SU-DHL-6 (cell line): ENCODE measurements at regions not wholly inside any gene's neighbourhood (a gene's known extent, or its start where the extent isn't known, plus 50 kb on each side); places are given as distances from the start of the nearest gene placed in this dataset.

Experiments used
- H2AFZ ChIP-seq: fragments of 200-600 bp; sonication (generic); 2 replicates; pipeline ENCODE4 v1.6.1; 2014; ENCODE audit warnings: low read depth, mild to moderate bottlenecking, moderate library complexity, mixed read lengths, antibody characterized with exemption, low read length; ENCODE audit not compliant: severe bottlenecking
- H3F3A ChIP-seq: fragments of 200-600 bp; shearing (Covaris generic); 2 replicates; pipeline ENCODE4 v1.6.0; 2016; ENCODE audit warnings: antibody characterized with exemption, mild to moderate bottlenecking; ENCODE audit not compliant: insufficient read depth
- H3K27ac ChIP-seq: fragments of 200-600 bp; sonication (generic); 2 replicates; pipeline ENCODE4 v1.5.1; 2016; ENCODE audit warnings: low read depth, mild to moderate bottlenecking, low read length, moderate library complexity, mixed read lengths
- H3K27me3 ChIP-seq: fragments of 200-600 bp; sonication (generic), shearing (Covaris generic); 2 replicates; pipeline ENCODE4 v1.6.0; 2014; ENCODE audit warnings: mild to moderate bottlenecking, low read length
- H3K36me3 ChIP-seq: fragments of 200-600 bp; sonication (generic); 2 replicates; pipeline ENCODE4 v1.6.1; 2014; ENCODE audit warnings: mild to moderate bottlenecking, low read length, mixed read lengths
- H3K4me2 ChIP-seq: fragments of 300-600, 200-600 bp; shearing (Covaris generic), sonication (generic); 2 replicates; pipeline ENCODE4 v1.6.0; 2014; ENCODE audit warnings: low read length, low read depth, mild to moderate bottlenecking; ENCODE audit not compliant: poor library complexity, severe bottlenecking
- H3K4me3 ChIP-seq: fragments of 200-600 bp; sonication (generic); 2 replicates; pipeline ENCODE4 v1.5.1; 2014; ENCODE audit warnings: antibody characterized with exemption, low read length, mild to moderate bottlenecking, mixed read lengths; ENCODE audit not compliant: insufficient read depth, poor library complexity, severe bottlenecking
- H3K79me2 ChIP-seq: fragments of 200-600 bp; sonication (generic); 2 replicates; pipeline ENCODE4 v1.6.1; 2014; ENCODE audit warnings: mild to moderate bottlenecking, low read length, moderate library complexity; ENCODE audit not compliant: insufficient read depth
- H3K9ac ChIP-seq: fragments of 200-600 bp; sonication (generic); 2 replicates; pipeline ENCODE4 v1.7.0; 2014; ENCODE audit warnings: mild to moderate bottlenecking, low read length
- H3K9me2 ChIP-seq: fragments of 200-600 bp; sonication (generic); replicated peaks from 2 replicates; pipeline ENCODE4 v1.6.1; 2014; ENCODE audit warnings: low read length; ENCODE audit not compliant: insufficient read depth
- H3K9me3 ChIP-seq: fragments of 200-600 bp; sonication (generic); 2 replicates; pipeline ENCODE4 v1.6.1; 2014; ENCODE audit warnings: low read length, mixed read lengths; ENCODE audit not compliant: insufficient read depth
- H4K20me1 ChIP-seq: fragments of 200-600 bp; sonication (generic); 2 replicates; pipeline ENCODE4 v1.6.1; 2014; ENCODE audit warnings: low read depth, mild to moderate bottlenecking, antibody characterized with exemption, low read length, moderate library complexity, mixed read lengths
- CTCF ChIP-seq: fragments of 200-600 bp; sonication (generic); IDR thresholded peaks from one replicate; pipeline ENCODE4 v1.5.1; 2017; ENCODE audit warnings: antibody characterized with exemption, mild to moderate bottlenecking, low read length, moderate library complexity; ENCODE audit not compliant: insufficient read depth, poor library complexity, severe bottlenecking
- EZH2phosphoT487 ChIP-seq: fragments of 200-600 bp; sonication (generic), shearing (Covaris generic); conservative IDR thresholded peaks from 2 replicates; pipeline ENCODE4 v1.6.1; 2018; ENCODE audit warnings: mild to moderate bottlenecking, antibody characterized with exemption, low read length, moderate library complexity, mixed read lengths

GRCh38 chr11:82559609-82560008, 174.1 kb downstream of the FAM181B start:
- Histone ChIP-seq H3K9me2 (no peaks in the 10 kb centered on the region), H3K36me3 (no peaks in the 10 kb centered on the region), H3F3A (no peaks in the 10 kb centered on the region), H4K20me1 (no peaks in the 10 kb centered on the region), H3K9me3 (no peaks in the 10 kb centered on the region), H3K4me3 (no peak overlapping the region), H2AFZ (no peak overlapping the region), H3K27ac (no peak overlapping the region), H3K27me3 (no peaks in the 10 kb centered on the region), H3K4me2 (no peak overlapping the region), H3K9ac (no peak overlapping the region), H3K79me2 (no peaks in the 10 kb centered on the region)
- TF ChIP-seq EZH2phosphoT487 (no peak), CTCF (no peak)

- Histone ChIP-seq H4K20me1 (no peaks in the 10 kb centered on the region), H3K27ac (no peak overlapping the region), H3K27me3 (no peaks in the 10 kb centered on the region), H3K9me3 (no peaks in the 10 kb centered on the region), H3K36me3 (no peaks in the 10 kb centered on the region), H3K79me2 (no peaks in the 10 kb centered on the region), H3K9me2 (no peaks in the 10 kb centered on the region), H3F3A (no peaks in the 10 kb centered on the region), H2AFZ (no peak overlapping the region), H3K4me2 (peak overlapping the region; percentile 20), H3K4me3 (no peak overlapping the region), H3K9ac (no peak overlapping the region)
- TF ChIP-seq CTCF (no peak), EZH2phosphoT487 (no peak)
Observed at GRCh38 chr11:82557274-82557673, 176.4 kb downstream of the FAM181B start.

GRCh38 chr11:82556210-82556609, 177.5 kb downstream of the FAM181B start:
- no peaks in the 10 kb centered on the region for H3K27me3 ChIP-seq
- H4K20me1 ChIP-seq = no peaks in the 10 kb centered on the region
- H3K9me3 ChIP-seq = no peaks in the 10 kb centered on the region
- H3K9ac ChIP-seq = no peak overlapping the region
- no peaks in the 10 kb centered on the region for H3K79me2 ChIP-seq
- no peaks in the 10 kb centered on the region for H3F3A ChIP-seq
- no peaks in the 10 kb centered on the region for H3K9me2 ChIP-seq
- H3K4me3 ChIP-seq = no peak overlapping the region
- no peak overlapping the region for H3K4me2 ChIP-seq
- TF ChIP-seq EZH2phosphoT487 (no peak), CTCF (no peak)
- H3K36me3 ChIP-seq = no peaks in the 10 kb centered on the region
- no peak overlapping the region for H2AFZ ChIP-seq
- no peak overlapping the region for H3K27ac ChIP-seq
